ENCODE measurements at regions not wholly inside any gene's neighbourhood (a gene's known extent, or its start where the extent isn't known, plus 50 kb on each side); places are given as distances from the start of the nearest gene placed in this dataset.
A peak's percentile ranks its signal among the peaks of the same experiment; 100 is the strongest.

GRCh38 chr7:51458693-51459092, 142.1 kb upstream of the COBL start:
- Histone ChIP-seq H4K20me1 (ENCODE audit: low read depth) (no peaks in the 10 kb centered on the region), H2AFZ (replicated peaks) (no peak overlapping the region), H3K9ac (no peak overlapping the region), H3F3A (ENCODE audit: low read depth) (peaks cover 14% of the 10 kb centered on the region), H3K4me2 (no peak overlapping the region), H3K27me3 (no peaks in the 10 kb centered on the region), H3K27ac (no peak overlapping the region), H3K4me3 (no peak overlapping the region), H3K36me3 (no peaks in the 10 kb centered on the region), H3K9me3 (ENCODE audit: low read depth) (no peaks in the 10 kb centered on the region), H3K79me2 (ENCODE audit: low read depth) (no peaks in the 10 kb centered on the region), H3K4me1 (peaks cover 21% of the 10 kb centered on the region)
- H3K36me3 Mint-ChIP-seq: no peaks in the 10 kb centered on the region
- no peak for DNase-seq (ENCODE audit: low spot score)
- H3K27me3 Mint-ChIP-seq (ENCODE audit: insufficient read depth, low read depth): peaks cover 3% of the 10 kb centered on the region
- peaks cover 3% of the 10 kb centered on the region for H3K9me3 Mint-ChIP-seq
- H3K27ac Mint-ChIP-seq: peak overlapping the region; percentile 57
- H3K4me3 Mint-ChIP-seq: no peak overlapping the region
- H3K4me1 Mint-ChIP-seq: peaks cover 33% of the 10 kb centered on the region
- TF ChIP-seq EZH2phosphoT487 (IDR thresholded peaks at IDR 0.05) (no peak), EZH2 (IDR thresholded peaks at IDR 0.05) (no peak)
- TF ChIP-seq, protein P1, sequence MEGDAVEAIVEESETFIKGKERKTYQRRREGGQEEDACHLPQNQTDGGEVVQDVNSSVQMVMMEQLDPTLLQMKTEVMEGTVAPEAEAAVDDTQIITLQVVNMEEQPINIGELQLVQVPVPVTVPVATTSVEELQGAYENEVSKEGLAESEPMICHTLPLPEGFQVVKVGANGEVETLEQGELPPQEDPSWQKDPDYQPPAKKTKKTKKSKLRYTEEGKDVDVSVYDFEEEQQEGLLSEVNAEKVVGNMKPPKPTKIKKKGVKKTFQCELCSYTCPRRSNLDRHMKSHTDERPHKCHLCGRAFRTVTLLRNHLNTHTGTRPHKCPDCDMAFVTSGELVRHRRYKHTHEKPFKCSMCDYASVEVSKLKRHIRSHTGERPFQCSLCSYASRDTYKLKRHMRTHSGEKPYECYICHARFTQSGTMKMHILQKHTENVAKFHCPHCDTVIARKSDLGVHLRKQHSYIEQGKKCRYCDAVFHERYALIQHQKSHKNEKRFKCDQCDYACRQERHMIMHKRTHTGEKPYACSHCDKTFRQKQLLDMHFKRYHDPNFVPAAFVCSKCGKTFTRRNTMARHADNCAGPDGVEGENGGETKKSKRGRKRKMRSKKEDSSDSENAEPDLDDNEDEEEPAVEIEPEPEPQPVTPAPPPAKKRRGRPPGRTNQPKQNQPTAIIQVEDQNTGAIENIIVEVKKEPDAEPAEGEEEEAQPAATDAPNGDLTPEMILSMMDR (IDR thresholded peaks at IDR 0.05): no peak

DNA sequence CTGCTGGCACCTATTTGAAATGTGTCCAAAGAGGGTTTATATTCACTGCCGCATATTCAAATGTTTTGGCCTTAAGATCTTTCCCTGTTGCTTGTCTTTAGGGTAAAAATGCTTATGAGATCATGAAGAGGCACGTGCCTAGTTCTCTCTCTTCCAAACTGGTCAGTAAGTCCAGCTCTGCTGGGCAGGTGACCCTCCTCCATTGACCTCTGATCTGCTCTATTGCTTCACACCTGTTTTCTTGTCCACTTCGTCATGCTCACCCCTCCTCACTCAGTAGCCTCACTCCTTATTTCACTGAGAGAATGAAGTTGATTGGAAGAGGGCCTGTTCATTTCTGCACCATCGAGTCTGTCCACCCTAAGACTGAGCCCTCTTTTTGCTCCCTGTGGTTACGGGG, 140.5 kb upstream of the COBL start:
- Mint-ChIP-seq H3K4me3 (no peak overlapping the region), H3K27ac (no peak overlapping the region), H3K9me3 (peaks cover 3% of the 10 kb centered on the region), H3K27me3 (ENCODE audit: insufficient read depth, low read depth) (peaks cover 2% of the 10 kb centered on the region), H3K4me1 (peaks cover 38% of the 10 kb centered on the region), H3K36me3 (no peaks in the 10 kb centered on the region)
- Histone ChIP-seq H3K27me3 (no peaks in the 10 kb centered on the region), H3F3A (ENCODE audit: low read depth) (peaks cover 22% of the 10 kb centered on the region), H3K4me1 (peaks cover 29% of the 10 kb centered on the region), H3K79me2 (ENCODE audit: low read depth) (no peaks in the 10 kb centered on the region), H3K4me2 (peak overlapping the region; percentile 9), H3K36me3 (no peaks in the 10 kb centered on the region), H3K27ac (no peak overlapping the region), H3K9ac (no peak overlapping the region), H2AFZ (replicated peaks) (no peak overlapping the region), H3K4me3 (no peak overlapping the region), H4K20me1 (ENCODE audit: low read depth) (no peaks in the 10 kb centered on the region), H3K9me3 (ENCODE audit: low read depth) (no peaks in the 10 kb centered on the region)
- TF ChIP-seq EZH2phosphoT487 (IDR thresholded peaks at IDR 0.05): no peak
- no peak for TF ChIP-seq EZH2 (IDR thresholded peaks at IDR 0.05)
- TF ChIP-seq, protein P1 (IDR thresholded peaks at IDR 0.05): no peak
- DNase-seq (ENCODE audit: low spot score): no peak

- Histone ChIP-seq H3K36me3 (no peaks in the 10 kb centered on the region), H2AFZ (replicated peaks) (no peak overlapping the region), H3K27ac (no peak overlapping the region), H3K4me3 (no peak overlapping the region), H3K9ac (no peak overlapping the region), H3K79me2 (ENCODE audit: low read depth) (no peaks in the 10 kb centered on the region), H3K4me1 (peaks cover 35% of the 10 kb centered on the region), H4K20me1 (ENCODE audit: low read depth) (no peaks in the 10 kb centered on the region), H3K27me3 (no peaks in the 10 kb centered on the region), H3K9me3 (ENCODE audit: low read depth) (no peaks in the 10 kb centered on the region), H3F3A (ENCODE audit: low read depth) (peaks cover 28% of the 10 kb centered on the region), H3K4me2 (peak overlapping the region; percentile 18)
- TF ChIP-seq EZH2phosphoT487 (IDR thresholded peaks at IDR 0.05) (no peak), EZH2 (IDR thresholded peaks at IDR 0.05) (no peak)
- TF ChIP-seq, protein P1 (IDR thresholded peaks at IDR 0.05): no peak
- Mint-ChIP-seq H3K36me3 (no peaks in the 10 kb centered on the region), H3K9me3 (peaks cover 3% of the 10 kb centered on the region), H3K4me3 (no peak overlapping the region), H3K27me3 (ENCODE audit: insufficient read depth, low read depth) (peaks cover 2% of the 10 kb centered on the region), H3K27ac (no peak overlapping the region), H3K4me1 (peaks cover 41% of the 10 kb centered on the region)
- no peak for DNase-seq (ENCODE audit: low spot score)
Measured at GRCh38 chr7:51456431-51457060, 139.9 kb upstream of the COBL start.

Measured in neural progenitor cell (in vitro differentiated cells).